ENCODE measurements at regions not wholly inside any gene's neighbourhood (a gene's known extent, or its start where the extent isn't known, plus 50 kb on each side); places are given as distances from the start of the nearest gene placed in this dataset.
"Not testable (repeated sequence)": the region's sequence is repeated elsewhere in the genome, so short reads cannot be mapped to it uniquely, and the experiment has no call there.

- TF ChIP-seq CTCF, POLR2A (IDR thresholded peaks at IDR 0.05): not testable (repeated sequence)
These were observed 140.5 kb downstream of the IGLL1 start for GRCh38 chr22:23439581-23439980.

Data from body of pancreas (tissue), 4 donors.